GM12891 (cell line): ENCODE measurements at regions not wholly inside any gene's neighbourhood (a gene's known extent, or its start where the extent isn't known, plus 50 kb on each side); places are given as distances from the start of the nearest gene placed in this dataset.
A peak's percentile ranks its signal among the peaks of the same experiment; 100 is the strongest.

Source experiments
- DNase-seq: peaks from one replicate; pipeline ENCODE4 v3.0.0; 2011; ENCODE audit warnings: low spot score; ENCODE audit not compliant: insufficient read length
- FAIRE-seq: peaks from 2 replicates; lab custom pipeline; 2011; peaks lifted over from hg19 to GRCh38; lab: Jason Lieb, UNC
- PAX5 ChIP-seq: IDR thresholded peaks from 2 replicates; pipeline ENCODE4 v1.6.1; 2011; ENCODE audit warnings: low read length, moderate library complexity, mild to moderate bottlenecking; ENCODE audit not compliant: insufficient read depth, severe bottlenecking
- POLR2A ChIP-seq: IDR thresholded peaks from 2 replicates; pipeline ENCODE4 v1.6.1; 2011; ENCODE audit warnings: low read depth, low read length, control low read depth
- POLR2AphosphoS5 ChIP-seq: IDR thresholded peaks from 2 replicates; pipeline ENCODE4 v1.6.1; 2011; ENCODE audit warnings: low read depth, low read length, control low read depth
- POU2F2 ChIP-seq: IDR thresholded peaks from 2 replicates; pipeline ENCODE4 v1.6.1; 2011; ENCODE audit warnings: low read depth, mild to moderate bottlenecking, control low read depth, low read length, moderate library complexity
- SPI1 ChIP-seq: IDR thresholded peaks from 2 replicates; pipeline ENCODE4 v1.6.1; 2011; ENCODE audit warnings: low read depth, low read length, control low read depth
- TAF1 ChIP-seq: IDR thresholded peaks from 2 replicates; pipeline ENCODE4 v1.6.1; 2011; ENCODE audit warnings: low read depth, low read length, control low read depth

- DNase-seq = no peak
- no peak for FAIRE-seq
- peak; percentile 67 for TF ChIP-seq SPI1
- TF ChIP-seq POLR2AphosphoS5 = no peak
Measured at GRCh38 chr14:40119765-40120164, 687.5 kb upstream of the FBXO33 start.

GRCh38 chr14:40119321-40119720 lies 687.1 kb upstream of the FBXO33 start:
- FAIRE-seq = no peak
- TF ChIP-seq POU2F2 (no peak), SPI1 (no peak), POLR2A (no peak), PAX5 (no peak), POLR2AphosphoS5 (no peak)
- DNase-seq = no peak

- no peak for TF ChIP-seq SPI1
- TF ChIP-seq POU2F2 = no peak
- no peak for TF ChIP-seq POLR2AphosphoS5
- TF ChIP-seq POLR2A = no peak
- TF ChIP-seq TAF1 = no peak
- TF ChIP-seq PAX5 = no peak
- no peak for FAIRE-seq
- no peak for DNase-seq
Measured at GRCh38 chr14:40115583-40115982, 683.4 kb upstream of the FBXO33 start.

- TF ChIP-seq TAF1 (no peak), POU2F2 (no peak), PAX5 (no peak), SPI1 (no peak)
- no peak for DNase-seq
- FAIRE-seq = no peak
Measured at GRCh38 chr14:40113671-40114070, 681.4 kb upstream of the FBXO33 start.

- TF ChIP-seq PAX5 = no peak
- TF ChIP-seq POLR2AphosphoS5 = no peak
- TF ChIP-seq TAF1 = no peak
- no peak for TF ChIP-seq POLR2A
- TF ChIP-seq SPI1 = no peak
- TF ChIP-seq POU2F2 = no peak
- no peak for DNase-seq
- no peak for FAIRE-seq
Measured at GRCh38 chr14:40100544-40101196, 668.4 kb upstream of the FBXO33 start.

GRCh38 chr14:40099316-40099715 lies 667.1 kb upstream of the FBXO33 start:
- DNase-seq (no peak), FAIRE-seq (no peak)
- no peak for TF ChIP-seq POLR2AphosphoS5
- TF ChIP-seq PAX5 = no peak
- no peak for TF ChIP-seq POU2F2

GRCh38 chr14:40098468-40098867 lies 666.2 kb upstream of the FBXO33 start:
- TF ChIP-seq PAX5 (no peak), TAF1 (no peak), POLR2AphosphoS5 (no peak)
- no peak for FAIRE-seq
- no peak for DNase-seq

- no peak for FAIRE-seq
- DNase-seq = no peak
Measured at GRCh38 chr14:40096968-40097367, 664.7 kb upstream of the FBXO33 start.

GRCh38 chr14:40093800-40094199 lies 661.6 kb upstream of the FBXO33 start:
- TF ChIP-seq POLR2A = no peak
- no peak for TF ChIP-seq POU2F2
- TF ChIP-seq TAF1 = no peak
- no peak for TF ChIP-seq POLR2AphosphoS5
- TF ChIP-seq SPI1 = no peak
- no peak for TF ChIP-seq PAX5
- DNase-seq (no peak), FAIRE-seq (no peak)

More at GRCh38 chr14:40096968-40097367, 664.7 kb upstream of the FBXO33 start:
- no peak for TF ChIP-seq POU2F2
- no peak for TF ChIP-seq TAF1
- no peak for TF ChIP-seq POLR2AphosphoS5
- no peak for TF ChIP-seq POLR2A

GRCh38 chr14:40074169-40074568 lies 641.9 kb upstream of the FBXO33 start:
- no peak for FAIRE-seq
- DNase-seq = no peak
- TF ChIP-seq POLR2AphosphoS5 (no peak), POU2F2 (no peak), TAF1 (no peak), POLR2A (no peak), PAX5 (no peak), SPI1 (no peak)

GRCh38 chr14:40072175-40072574 lies 639.9 kb upstream of the FBXO33 start:
- DNase-seq (no peak), FAIRE-seq (no peak)
- no peak for TF ChIP-seq PAX5
- TF ChIP-seq POU2F2 = no peak
